Brain microvascular endothelial cell (primary cell): ENCODE measurements at regions not wholly inside any gene's neighbourhood (a gene's known extent, or its start where the extent isn't known, plus 50 kb on each side); places are given as distances from the start of the nearest gene placed in this dataset.

Experiments
- DNase-seq: peaks from one replicate; pipeline ENCODE4 v3.0.0-alpha.2; 2020
- H3K27ac ChIP-seq: fragments of 250-450 bp; sonication (Bioruptor Pico); 2 replicates; pipeline ENCODE4 v1.5.1; 2020; ENCODE audit warnings: mild to moderate bottlenecking, moderate library complexity
- H3K27me3 ChIP-seq: fragments of 250-450 bp; sonication (Bioruptor Pico); replicated peaks from 2 replicates; pipeline ENCODE4 v1.5.1; 2020; ENCODE audit warnings: mild to moderate bottlenecking
- H3K36me3 ChIP-seq: fragments of 250-450 bp; sonication (Bioruptor Pico); replicated peaks from 2 replicates; pipeline ENCODE4 v1.5.1; 2020; ENCODE audit warnings: mild to moderate bottlenecking
- H3K4me3 ChIP-seq: 2 replicates; pipeline ENCODE4 v1.5.1; 2011; ENCODE audit warnings: low read depth, mild to moderate bottlenecking, control low read depth, low read length, moderate library complexity
- CTCF ChIP-seq: IDR thresholded peaks from 2 replicates; pipeline ENCODE4 v1.5.1; 2011; ENCODE audit warnings: low read depth, mild to moderate bottlenecking, moderate library complexity, low read length, control low read depth, inconsistent platforms; ENCODE audit errors: missing control alignments
- in situ Hi-C: cut with HindIII; loops from 2 replicates; pipeline ENCODE4 v1.10.0; 2017; ENCODE audit warnings: low sequenced_read_pairs, low pct_ligation_motif_present

- no peak for DNase-seq
- Histone ChIP-seq H3K36me3 (no peaks in the 10 kb centered on the region), H3K4me3 (no peak overlapping the region), H3K27me3 (no peaks in the 10 kb centered on the region), H3K27ac (no peak overlapping the region)
- in situ Hi-C loops: no loop called here
- TF ChIP-seq CTCF: no peak
Measured at GRCh38 chr2:23132823-23133595, 252.0 kb upstream of the KLHL29 start.

GRCh38 chr2:23134726-23135125 is 250.3 kb upstream of the KLHL29 start:
- H3K36me3 ChIP-seq: no peaks in the 10 kb centered on the region
- H3K4me3 ChIP-seq: no peak overlapping the region
- H3K27me3 ChIP-seq: no peaks in the 10 kb centered on the region
- DNase-seq: no peak
- TF ChIP-seq CTCF: no peak
- H3K27ac ChIP-seq: no peak overlapping the region
- in situ Hi-C loops: no loop called here

GRCh38 chr2:23135481-23136100 is 249.4 kb upstream of the KLHL29 start:
- in situ Hi-C loops: no loop called here
- DNase-seq: no peak
- H3K27ac ChIP-seq: no peak overlapping the region
- H3K36me3 ChIP-seq: no peaks in the 10 kb centered on the region
- no peaks in the 10 kb centered on the region for H3K27me3 ChIP-seq
- no peak for TF ChIP-seq CTCF
- H3K4me3 ChIP-seq: no peak overlapping the region

GRCh38 chr2:23137166-23137565 is 247.8 kb upstream of the KLHL29 start:
- no peak for TF ChIP-seq CTCF
- no peak for DNase-seq
- Histone ChIP-seq H3K27me3 (no peaks in the 10 kb centered on the region), H3K27ac (no peak overlapping the region), H3K36me3 (no peaks in the 10 kb centered on the region), H3K4me3 (no peak overlapping the region)
- in situ Hi-C loops: no loop called here

GRCh38 chr2:23138701-23139100 is 246.3 kb upstream of the KLHL29 start:
- H3K27me3 ChIP-seq: no peaks in the 10 kb centered on the region
- DNase-seq: no peak
- H3K4me3 ChIP-seq: no peak overlapping the region
- no peak overlapping the region for H3K27ac ChIP-seq
- in situ Hi-C loops: no loop called here
- no peak for TF ChIP-seq CTCF
- no peaks in the 10 kb centered on the region for H3K36me3 ChIP-seq
